Ascending aorta (tissue), 2 donors: ENCODE measurements at regions not wholly inside any gene's neighbourhood (a gene's known extent, or its start where the extent isn't known, plus 50 kb on each side); places are given as distances from the start of the nearest gene placed in this dataset.

Experiments used
- DNase-seq, 2 donors: peaks; one replicate each; pipeline ENCODE4 v3.0.0-alpha.2; 2019; ENCODE audit warnings: low spot score in 2 of 2
- H3K27ac ChIP-seq, 2 donors: fragments of 200-600 bp; sonication (generic); one replicate each; pipeline ENCODE4 v1.5.1; 2016 to 2017; ENCODE audit warnings: mild to moderate bottlenecking in 1 of 2
- H3K27me3 ChIP-seq: fragments of 200-600 bp; sonication (generic); one replicate; pipeline ENCODE4 v1.5.1; 2017
- H3K36me3 ChIP-seq, 2 donors: fragments of 200-600 bp; sonication (generic); one replicate each; pipeline ENCODE4 v1.5.1; 2016
- H3K4me1 ChIP-seq, 2 donors: fragments of 200-600 bp; sonication (generic); one replicate each; pipeline ENCODE4 v1.5.1; 2016 to 2017; ENCODE audit warnings: mild to moderate bottlenecking in 1 of 2
- H3K4me3 ChIP-seq, 2 donors: fragments of 200-600 bp; sonication (generic); one replicate each; pipeline ENCODE4 v1.5.1; 2016 to 2017; ENCODE audit warnings: mild to moderate bottlenecking in 1 of 2
- H3K9me3 ChIP-seq, 2 donors: fragments of 200-600 bp; sonication (generic); one replicate each; pipeline ENCODE4 v1.5.1; 2016
- CTCF ChIP-seq, 3 experiments: fragments of 200-600 bp in 2 of 3; fragments of 450-650 bp in 1 of 3; sonication (generic) in 2 of 3; IDR thresholded peaks; one replicate each; pipeline ENCODE4 v1.5.1; 2016 to 2019; ENCODE audit warnings: antibody characterized with exemption in 3 of 3, mild to moderate bottlenecking in 1 of 3, moderate library complexity in 1 of 3
- intact Hi-C: fragments of 100-400 bp; cut with DNase I; formaldehyde crosslinking; loops from one replicate; pipeline ENCODE4 v1.15.1; 2023

- no peak overlapping the region for H3K4me3 ChIP-seq
- DNase-seq = no peak
- H3K9me3 ChIP-seq = no peaks in the 10 kb centered on the region
- H3K27ac ChIP-seq = no peak overlapping the region
- H3K4me1 ChIP-seq = no peaks in the 10 kb centered on the region
- no peaks in the 10 kb centered on the region for H3K27me3 ChIP-seq
- no peaks in the 10 kb centered on the region for H3K36me3 ChIP-seq
- intact Hi-C loops = no loop called here
- no peak for TF ChIP-seq CTCF (IDR thresholded peaks at IDR 0.05)
Observed at GRCh38 chr2:236940916-236941520, 144.7 kb upstream of the COPS8 start.

GRCh38 chr2:236941551-236941950 lies 144.1 kb upstream of the COPS8 start:
- DNase-seq = no peak
- H3K4me3 ChIP-seq = no peak overlapping the region
- no peaks in the 10 kb centered on the region for H3K36me3 ChIP-seq
- H3K4me1 ChIP-seq = no peaks in the 10 kb centered on the region
- H3K27ac ChIP-seq = no peak overlapping the region
- intact Hi-C loops = no loop called here
- no peak for TF ChIP-seq CTCF (IDR thresholded peaks at IDR 0.05)
- H3K9me3 ChIP-seq = no peaks in the 10 kb centered on the region
- no peaks in the 10 kb centered on the region for H3K27me3 ChIP-seq

GRCh38 chr2:236942554-236942953 lies 143.1 kb upstream of the COPS8 start:
- DNase-seq = no peak
- H3K9me3 ChIP-seq = no peaks in the 10 kb centered on the region
- intact Hi-C loops = no loop called here
- H3K36me3 ChIP-seq = no peaks in the 10 kb centered on the region
- H3K27me3 ChIP-seq = no peaks in the 10 kb centered on the region
- TF ChIP-seq CTCF (IDR thresholded peaks at IDR 0.05) = no peak
- no peak overlapping the region for H3K4me3 ChIP-seq
- no peaks in the 10 kb centered on the region for H3K4me1 ChIP-seq
- H3K27ac ChIP-seq = no peak overlapping the region

- no peak for DNase-seq
- intact Hi-C loops = no loop called here
Observed at GRCh38 chr2:236943068-236943467, 142.6 kb upstream of the COPS8 start.

GRCh38 chr2:236943841-236944513 lies 141.7 kb upstream of the COPS8 start:
- Histone ChIP-seq H3K4me1 (no peaks in the 10 kb centered on the region), H3K4me3 (no peak overlapping the region), H3K9me3 (no peaks in the 10 kb centered on the region), H3K36me3 (no peaks in the 10 kb centered on the region), H3K27ac (no peak overlapping the region), H3K27me3 (no peaks in the 10 kb centered on the region)
- intact Hi-C loops = no loop called here
- TF ChIP-seq CTCF (IDR thresholded peaks at IDR 0.05) = no peak
- no peak for DNase-seq

More at GRCh38 chr2:236943068-236943467, 142.6 kb upstream of the COPS8 start:
- no peaks in the 10 kb centered on the region for H3K27me3 ChIP-seq
- H3K4me1 ChIP-seq = no peaks in the 10 kb centered on the region
- no peaks in the 10 kb centered on the region for H3K9me3 ChIP-seq
- no peak overlapping the region for H3K4me3 ChIP-seq
- no peaks in the 10 kb centered on the region for H3K36me3 ChIP-seq
- no peak overlapping the region for H3K27ac ChIP-seq
- TF ChIP-seq CTCF (IDR thresholded peaks at IDR 0.05) = no peak
